Prostate gland (tissue), 2 donors: ENCODE measurements at regions not wholly inside any gene's neighbourhood (a gene's known extent, or its start where the extent isn't known, plus 50 kb on each side); places are given as distances from the start of the nearest gene placed in this dataset.

ENCODE experiments used
- DNase-seq: peaks from one replicate; pipeline ENCODE4 v3.0.0-alpha.2; 2019; ENCODE audit warnings: low spot score
- H3K27ac ChIP-seq, 2 donors: fragments of 200-600 bp; sonication (generic); 2 replicates each; pipeline ENCODE4 v1.5.1; 2017 to 2019
- H3K27me3 ChIP-seq: fragments of 200-600 bp; sonication (generic); replicated peaks from 2 replicates; pipeline ENCODE4 v1.5.1; 2019; ENCODE audit not compliant: insufficient read depth
- H3K36me3 ChIP-seq, 2 donors: fragments of 200-600 bp; sonication (generic); 1 replicate in 1 of 2; 2 replicates in 1 of 2; pipeline versions ENCODE4 v1.5.1 to v1.8.1; 2017 to 2019
- H3K4me1 ChIP-seq: fragments of 200-600 bp; sonication (generic); replicated peaks from 2 replicates; pipeline ENCODE4 v1.5.1; 2019
- H3K4me3 ChIP-seq, 2 donors: fragments of 200-600 bp; sonication (generic); 2 replicates each; pipeline ENCODE4 v1.5.1; 2017 to 2019
- H3K9me3 ChIP-seq: fragments of 200-600 bp; sonication (generic); 2 replicates; pipeline ENCODE4 v1.5.1; 2017
- CTCF ChIP-seq, 4 experiments: fragments of 200-600 bp in 2 of 4; fragments of 450-650 bp in 2 of 4; sonication (generic) in 2 of 4; IDR thresholded peaks; 1 replicate in 3 of 4; 2 replicates in 1 of 4; pipeline ENCODE4 v1.5.1; 2016 to 2019; ENCODE audit warnings: antibody characterized with exemption in 4 of 4, mild to moderate bottlenecking in 2 of 4, moderate library complexity in 2 of 4
- POLR2A ChIP-seq: fragments of 450-650 bp; IDR thresholded peaks from one replicate; pipeline ENCODE4 v1.6.1; 2016; ENCODE audit warnings: antibody characterized with exemption, mild to moderate bottlenecking
- POLR2AphosphoS5 ChIP-seq: sonication (generic); formaldehyde crosslinking; IDR thresholded peaks from one replicate; pipeline ENCODE4 v1.6.1; 2017; ENCODE audit warnings: antibody characterized with exemption
- WGBS: methylation state at CpG from one replicate; pipeline ENCODE4 v1.1.5; 2018; 5-methylcytosine and 5-hydroxymethylcytosine counted together
- intact Hi-C: fragments of 100-400 bp; cut with DNase I; formaldehyde crosslinking; loops from one replicate; pipeline ENCODE4 v1.14.2; 2022

DNA sequence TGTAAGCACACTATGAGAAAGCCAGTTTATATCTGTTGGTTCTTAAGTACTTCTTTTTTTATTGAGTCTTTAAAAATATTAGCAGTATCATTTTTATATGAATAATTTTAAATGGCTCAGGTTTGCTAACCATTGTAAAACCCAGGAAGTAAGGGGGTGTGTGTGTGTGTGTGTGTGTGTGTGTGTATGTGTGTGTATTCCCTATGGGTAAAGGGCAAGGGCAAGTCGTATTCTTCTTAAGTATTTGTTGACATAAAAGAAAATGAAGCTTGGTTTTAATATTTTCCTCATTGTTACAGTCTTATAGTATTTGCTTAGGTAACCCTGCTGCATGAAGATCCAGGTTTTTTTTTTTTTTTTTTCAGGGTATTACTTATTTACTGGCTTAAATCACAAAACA is 495.0 kb upstream of the B3GALT2 start:
- TF ChIP-seq POLR2AphosphoS5 (no peak), CTCF (IDR thresholded peaks at IDR 0.05) (no peak), POLR2A (no peak)
- H3K9me3 ChIP-seq: no peaks in the 10 kb centered on the region
- H3K27ac ChIP-seq: no peak overlapping the region
- DNase-seq: no peak
- intact Hi-C loops: no loop called here
- no peaks in the 10 kb centered on the region for H3K36me3 ChIP-seq
- H3K27me3 ChIP-seq: no peaks in the 10 kb centered on the region
- 26% methylated on average over 1 of the region's 1 CpG for WGBS
- no peaks in the 10 kb centered on the region for H3K4me1 ChIP-seq
- H3K4me3 ChIP-seq: no peak overlapping the region

- Histone ChIP-seq H3K9me3 (no peaks in the 10 kb centered on the region), H3K4me3 (no peak overlapping the region), H3K36me3 (no peaks in the 10 kb centered on the region), H3K27me3 (no peaks in the 10 kb centered on the region), H3K27ac (no peak overlapping the region), H3K4me1 (no peaks in the 10 kb centered on the region)
- DNase-seq: no peak
- 63% methylated on average over 2 of the region's 2 CpGs for whole genome bisulfite sequencing
- TF ChIP-seq POLR2AphosphoS5: no peak
- no peak for TF ChIP-seq POLR2A
- no peak for TF ChIP-seq CTCF (IDR thresholded peaks at IDR 0.05)
- intact Hi-C loops: no loop called here
Measured at GRCh38 chr1:193680924-193681316, 494.5 kb upstream of the B3GALT2 start.

DNA sequence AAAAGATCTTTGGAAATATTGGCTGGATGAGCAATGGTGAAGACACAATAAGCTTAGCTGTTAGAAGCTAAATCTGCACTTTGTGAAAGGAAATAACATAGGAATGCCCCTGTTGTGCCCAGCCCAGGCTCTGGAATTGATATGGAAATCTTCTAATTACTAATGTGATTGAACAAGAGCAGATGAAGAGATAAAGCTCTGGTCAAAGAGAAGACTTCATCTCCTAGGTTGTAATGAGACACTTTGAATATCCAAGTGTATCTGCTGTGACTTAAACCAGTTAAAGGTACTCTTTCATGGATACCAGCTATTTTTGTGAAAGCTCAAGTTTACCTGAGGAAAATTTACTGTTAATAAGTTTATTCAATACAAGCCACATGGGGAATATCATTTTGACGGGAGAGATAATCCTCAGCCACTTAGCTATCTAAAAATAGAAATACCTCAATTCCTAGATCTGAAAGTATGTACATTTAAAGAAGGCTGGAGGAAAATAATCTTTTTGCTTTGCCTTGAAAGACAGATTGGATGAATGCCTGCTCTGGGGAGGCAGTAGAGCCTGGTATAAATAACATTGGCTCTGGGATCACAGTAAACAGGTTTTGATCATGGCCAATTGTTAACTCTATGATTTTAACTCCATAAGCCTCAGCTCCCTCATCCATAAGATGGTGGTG is 494.0 kb upstream of the B3GALT2 start:
- DNase-seq: no peak
- Histone ChIP-seq H3K4me3 (no peak overlapping the region), H3K36me3 (no peaks in the 10 kb centered on the region), H3K4me1 (no peaks in the 10 kb centered on the region), H3K27ac (no peak overlapping the region), H3K27me3 (no peaks in the 10 kb centered on the region), H3K9me3 (no peaks in the 10 kb centered on the region)
- WGBS: 52% methylated on average over 1 of the region's 1 CpG
- TF ChIP-seq CTCF (IDR thresholded peaks at IDR 0.05) (no peak), POLR2AphosphoS5 (no peak), POLR2A (no peak)
- intact Hi-C loops: no loop called here

DNA sequence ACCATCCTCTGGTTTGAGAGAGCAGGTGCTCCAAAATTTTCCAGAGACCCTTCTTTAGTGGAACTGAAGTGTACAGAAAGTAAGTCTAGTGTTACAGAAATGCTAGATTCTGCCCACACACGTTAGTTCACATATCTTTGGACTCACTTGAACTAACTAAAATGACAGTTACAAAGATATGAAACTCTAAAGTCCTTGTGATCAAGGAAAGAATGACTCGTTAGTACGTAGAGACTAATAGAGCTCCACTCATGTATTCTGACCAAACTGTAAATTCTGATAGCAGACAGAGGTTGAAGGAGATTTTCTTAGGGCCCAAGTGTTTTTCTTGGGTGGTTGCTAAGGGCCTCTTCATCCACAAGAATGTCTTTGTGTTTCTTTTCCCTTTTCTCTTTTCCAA is 491.5 kb upstream of the B3GALT2 start:
- Histone ChIP-seq H3K27ac (no peak overlapping the region), H3K27me3 (no peaks in the 10 kb centered on the region), H3K9me3 (no peaks in the 10 kb centered on the region), H3K4me1 (no peaks in the 10 kb centered on the region), H3K4me3 (no peak overlapping the region), H3K36me3 (no peaks in the 10 kb centered on the region)
- intact Hi-C loops: no loop called here
- 70% methylated on average over 3 of the region's 3 CpGs for WGBS
- DNase-seq: no peak
- no peak for TF ChIP-seq POLR2A

DNA sequence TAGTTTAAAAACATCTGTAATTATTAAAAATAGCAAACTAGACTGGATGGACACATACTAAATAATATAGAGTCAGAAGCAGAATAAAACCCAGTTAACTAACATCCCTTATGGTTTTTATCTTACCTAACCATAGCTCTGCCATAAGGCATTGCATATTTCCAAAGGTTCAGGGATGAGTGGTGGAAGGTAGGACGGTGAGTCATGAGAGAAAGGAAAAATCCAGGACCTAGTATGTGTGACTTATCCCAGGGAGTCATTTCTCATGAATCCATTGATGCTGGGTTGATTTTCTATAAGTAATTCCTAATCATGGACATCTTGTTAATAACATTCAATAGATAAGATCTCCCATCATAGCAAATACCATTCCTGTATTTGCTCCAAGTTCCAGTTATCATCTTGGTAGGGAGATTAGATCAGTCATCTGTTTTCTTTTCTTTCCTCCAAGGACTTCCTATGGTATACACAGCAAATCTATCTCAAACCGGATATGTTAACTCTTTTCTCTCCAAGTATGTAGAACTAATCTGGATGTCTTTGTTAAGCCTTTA is 490.7 kb upstream of the B3GALT2 start:
- TF ChIP-seq POLR2AphosphoS5: no peak
- TF ChIP-seq CTCF (IDR thresholded peaks at IDR 0.05): no peak
- no peak for TF ChIP-seq POLR2A
- H3K4me3 ChIP-seq: no peak overlapping the region
- WGBS: 76% methylated on average over 2 of the region's 2 CpGs
- no peak for DNase-seq
- H3K36me3 ChIP-seq: no peaks in the 10 kb centered on the region
- intact Hi-C loops: no loop called here
- H3K27me3 ChIP-seq: no peaks in the 10 kb centered on the region
- H3K27ac ChIP-seq: no peak overlapping the region
- H3K4me1 ChIP-seq: no peaks in the 10 kb centered on the region
- no peaks in the 10 kb centered on the region for H3K9me3 ChIP-seq
